GM12874 (cell line): ENCODE measurements at regions not wholly inside any gene's neighbourhood (a gene's known extent, or its start where the extent isn't known, plus 50 kb on each side); places are given as distances from the start of the nearest gene placed in this dataset.

Source experiments
- CTCF ChIP-seq: IDR thresholded peaks from 2 replicates; pipeline ENCODE4 v1.5.1; 2011; ENCODE audit warnings: low read depth, mild to moderate bottlenecking, control low read depth, low read length, moderate library complexity; ENCODE audit not compliant: insufficient read depth

- TF ChIP-seq CTCF, result no peak
Observed at GRCh38 chr5:38650540-38650939, 94.1 kb upstream of the LIFR start.

GRCh38 chr5:38650946-38651345 lies 94.5 kb upstream of the LIFR start:
- TF ChIP-seq CTCF, result no peak

- TF ChIP-seq CTCF, result no peak
Observed at GRCh38 chr5:38651806-38652205, 95.4 kb upstream of the LIFR start.

GRCh38 chr5:38653389-38653788 lies 96.9 kb upstream of the LIFR start:
- no peak for TF ChIP-seq CTCF

GRCh38 chr5:38655691-38656090 lies 99.2 kb upstream of the LIFR start:
- no peak for TF ChIP-seq CTCF

GRCh38 chr5:38656568-38656967 lies 100.1 kb upstream of the LIFR start:
- TF ChIP-seq CTCF, result no peak

GRCh38 chr5:38657020-38657419 lies 100.6 kb upstream of the LIFR start:
- TF ChIP-seq CTCF, result no peak

- TF ChIP-seq CTCF, result no peak
Observed at GRCh38 chr5:38660194-38660668, 103.8 kb upstream of the LIFR start.
